Fibroblast of lung (primary cell): ENCODE measurements at regions not wholly inside any gene's neighbourhood (a gene's known extent, or its start where the extent isn't known, plus 50 kb on each side); places are given as distances from the start of the nearest gene placed in this dataset.
A peak's percentile ranks its signal among the peaks of the same experiment; 100 is the strongest.

Experiments used
- DNase-seq, 2 donors: peaks; one replicate each; pipeline versions ENCODE4 v3.0.0 to v3.0.0-alpha.2; 2010; ENCODE audit warnings: low read depth in 2 of 2
- H2AFZ ChIP-seq: 2 replicates; pipeline ENCODE4 v1.5.1; 2012; ENCODE audit warnings: low read length, control low read depth, inconsistent platforms
- H3K27ac ChIP-seq: 2 replicates; pipeline ENCODE4 v1.5.1; 2011; ENCODE audit warnings: low read length, control low read depth; ENCODE audit not compliant: insufficient read depth
- H3K27me3 ChIP-seq: 2 replicates; pipeline ENCODE4 v1.5.1; 2011; ENCODE audit warnings: mild to moderate bottlenecking, low read length; ENCODE audit not compliant: control insufficient read depth, insufficient read depth
- H3K36me3 ChIP-seq: 2 replicates; pipeline ENCODE4 v1.5.1; 2011; ENCODE audit warnings: low read length; ENCODE audit not compliant: control insufficient read depth, insufficient read depth
- H3K4me1 ChIP-seq: 2 replicates; pipeline ENCODE4 v1.5.1; 2011; ENCODE audit warnings: low read length; ENCODE audit not compliant: control insufficient read depth, insufficient read depth; ENCODE audit errors: extremely low read depth
- H3K4me2 ChIP-seq: 2 replicates; pipeline ENCODE4 v1.5.1; 2011; ENCODE audit warnings: low read length, control low read depth; ENCODE audit not compliant: insufficient read depth; ENCODE audit errors: extremely low read depth
- H3K4me3 ChIP-seq, 4 experiments: fragments of 200-600 bp in 1 of 4; sonication (generic) in 1 of 4; replicated peaks in 1 of 4; 2 replicates each; pipeline ENCODE4 v1.5.1; 2011 to 2016; ENCODE audit warnings: low read length in 4 of 4, low read depth in 3 of 4, mild to moderate bottlenecking in 3 of 4, control low read depth in 2 of 4, inconsistent platforms in 1 of 4, mixed read lengths in 1 of 4; ENCODE audit not compliant: insufficient read depth in 1 of 4; ENCODE audit errors: control extremely low read depth in 1 of 4
- H3K79me2 ChIP-seq: 2 replicates; pipeline ENCODE4 v1.5.1; 2012; ENCODE audit warnings: mild to moderate bottlenecking, low read length, inconsistent platforms; ENCODE audit not compliant: control insufficient read depth, insufficient read depth
- H3K9ac ChIP-seq: 2 replicates; pipeline ENCODE4 v1.5.1; 2011; ENCODE audit warnings: mild to moderate bottlenecking, low read length, control low read depth; ENCODE audit not compliant: insufficient read depth
- H3K9me3 ChIP-seq: 2 replicates; pipeline ENCODE4 v1.5.1; 2012; ENCODE audit warnings: low read depth, low read length; ENCODE audit not compliant: control insufficient read depth, insufficient read depth
- H4K20me1 ChIP-seq: 2 replicates; pipeline ENCODE4 v1.5.1; 2011; ENCODE audit warnings: low read length; ENCODE audit not compliant: control insufficient read depth, insufficient read depth; ENCODE audit errors: extremely low read depth
- EZH2 ChIP-seq: IDR thresholded peaks from 2 replicates; pipeline ENCODE4 v1.5.1; 2012; ENCODE audit warnings: low read length, control low read depth, mild to moderate bottlenecking; ENCODE audit errors: missing control alignments
- TF ChIP-seq, protein P1 (sequence below), 2 donors: IDR thresholded peaks in 1 of 2; conservative IDR thresholded peaks in 1 of 2; 1 replicate in 1 of 2; 2 replicates in 1 of 2; pipeline ENCODE4 v1.5.1; 2011 to 2012; ENCODE audit warnings: low read length in 2 of 2, control low read depth in 1 of 2, inconsistent platforms in 1 of 2, low read depth in 1 of 2, mild to moderate bottlenecking in 1 of 2

GRCh38 chr3:182524711-182525401 is 268.4 kb upstream of the ATP11B start:
- no peak overlapping the region for H2AFZ ChIP-seq
- no peak overlapping the region for H3K9ac ChIP-seq
- H4K20me1 ChIP-seq, result no peaks in the 10 kb centered on the region
- no peak overlapping the region for H3K27ac ChIP-seq
- H3K9me3 ChIP-seq, result no peaks in the 10 kb centered on the region
- no peaks in the 10 kb centered on the region for H3K4me1 ChIP-seq
- H3K36me3 ChIP-seq, result no peaks in the 10 kb centered on the region
- DNase-seq, result no peak
- no peaks in the 10 kb centered on the region for H3K27me3 ChIP-seq
- TF ChIP-seq, protein P1, sequence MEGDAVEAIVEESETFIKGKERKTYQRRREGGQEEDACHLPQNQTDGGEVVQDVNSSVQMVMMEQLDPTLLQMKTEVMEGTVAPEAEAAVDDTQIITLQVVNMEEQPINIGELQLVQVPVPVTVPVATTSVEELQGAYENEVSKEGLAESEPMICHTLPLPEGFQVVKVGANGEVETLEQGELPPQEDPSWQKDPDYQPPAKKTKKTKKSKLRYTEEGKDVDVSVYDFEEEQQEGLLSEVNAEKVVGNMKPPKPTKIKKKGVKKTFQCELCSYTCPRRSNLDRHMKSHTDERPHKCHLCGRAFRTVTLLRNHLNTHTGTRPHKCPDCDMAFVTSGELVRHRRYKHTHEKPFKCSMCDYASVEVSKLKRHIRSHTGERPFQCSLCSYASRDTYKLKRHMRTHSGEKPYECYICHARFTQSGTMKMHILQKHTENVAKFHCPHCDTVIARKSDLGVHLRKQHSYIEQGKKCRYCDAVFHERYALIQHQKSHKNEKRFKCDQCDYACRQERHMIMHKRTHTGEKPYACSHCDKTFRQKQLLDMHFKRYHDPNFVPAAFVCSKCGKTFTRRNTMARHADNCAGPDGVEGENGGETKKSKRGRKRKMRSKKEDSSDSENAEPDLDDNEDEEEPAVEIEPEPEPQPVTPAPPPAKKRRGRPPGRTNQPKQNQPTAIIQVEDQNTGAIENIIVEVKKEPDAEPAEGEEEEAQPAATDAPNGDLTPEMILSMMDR (conservative IDR thresholded peaks at IDR 0.05 in 1 of 2, IDR thresholded peaks at IDR 0.05 in 1 of 2; ENCODE audit: low read depth in 1 of 2, low read length in 2 of 2), result no peak
- TF ChIP-seq EZH2, result no peak
- H3K4me2 ChIP-seq, result no peak overlapping the region
- H3K79me2 ChIP-seq, result no peaks in the 10 kb centered on the region
- no peak overlapping the region for H3K4me3 ChIP-seq

GRCh38 chr3:182525766-182526374 is 267.4 kb upstream of the ATP11B start:
- Histone ChIP-seq H3K4me1 (no peaks in the 10 kb centered on the region), H3K27ac (no peak overlapping the region), H3K9ac (no peak overlapping the region), H3K36me3 (no peaks in the 10 kb centered on the region), H4K20me1 (no peaks in the 10 kb centered on the region), H3K4me3 (no peak overlapping the region), H3K9me3 (no peaks in the 10 kb centered on the region), H3K79me2 (no peaks in the 10 kb centered on the region), H2AFZ (no peak overlapping the region), H3K27me3 (no peaks in the 10 kb centered on the region), H3K4me2 (no peak overlapping the region)
- DNase-seq, result no peak
- no peak for TF ChIP-seq EZH2
- TF ChIP-seq, protein P1 (conservative IDR thresholded peaks at IDR 0.05 in 1 of 2, IDR thresholded peaks at IDR 0.05 in 1 of 2; ENCODE audit: low read depth in 1 of 2, low read length in 2 of 2), result no peak

DNA sequence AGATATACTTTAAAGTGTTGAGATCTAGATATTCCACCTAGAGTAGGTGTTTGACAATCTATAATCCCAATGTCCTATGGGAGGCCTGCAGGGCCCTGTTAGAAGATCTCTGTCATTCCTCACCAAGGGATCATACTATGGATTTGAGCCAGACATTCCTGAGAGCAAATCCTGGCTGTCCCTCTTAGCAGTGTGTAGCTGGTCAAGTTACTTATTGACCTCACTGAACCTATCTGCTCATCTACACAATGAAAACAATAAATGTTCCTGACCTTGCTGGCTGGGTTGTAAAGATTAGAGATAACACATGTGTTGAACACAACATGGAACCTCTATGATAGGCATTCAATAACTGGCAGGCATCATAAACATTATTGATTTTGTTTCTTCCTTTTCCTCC is 265.6 kb upstream of the ATP11B start:
- Histone ChIP-seq H4K20me1 (no peaks in the 10 kb centered on the region), H3K27ac (no peak overlapping the region), H3K4me3 (no peak overlapping the region), H3K27me3 (no peaks in the 10 kb centered on the region), H3K9ac (no peak overlapping the region), H3K36me3 (no peaks in the 10 kb centered on the region), H2AFZ (no peak overlapping the region), H3K79me2 (no peaks in the 10 kb centered on the region), H3K9me3 (no peaks in the 10 kb centered on the region), H3K4me2 (no peak overlapping the region), H3K4me1 (no peaks in the 10 kb centered on the region)
- TF ChIP-seq EZH2, result no peak
- TF ChIP-seq, protein P1 (conservative IDR thresholded peaks at IDR 0.05 in 1 of 2, IDR thresholded peaks at IDR 0.05 in 1 of 2; ENCODE audit: low read depth in 1 of 2, low read length in 2 of 2), result no peak
- DNase-seq, result peak in 1 of 2 donors; percentile 18
